Sigmoid colon (tissue), 4 donors: ENCODE measurements at regions not wholly inside any gene's neighbourhood (a gene's known extent, or its start where the extent isn't known, plus 50 kb on each side); places are given as distances from the start of the nearest gene placed in this dataset.

Experiments used
- EP300 ChIP-seq, 4 donors: sonication (generic); formaldehyde crosslinking; IDR thresholded peaks; one replicate each; pipeline ENCODE4 v1.6.1; 2017; ENCODE audit warnings: antibody characterized with exemption in 4 of 4
- TF ChIP-seq, protein P1 (sequence below), 4 experiments: fragments of 450-650 bp in 3 of 4; fragments of 200-600 bp in 1 of 4; IDR thresholded peaks; one replicate each; pipeline ENCODE4 v1.5.1; 2016 to 2019; ENCODE audit warnings: antibody characterized with exemption in 4 of 4, mild to moderate bottlenecking in 3 of 4, moderate library complexity in 2 of 4

DNA sequence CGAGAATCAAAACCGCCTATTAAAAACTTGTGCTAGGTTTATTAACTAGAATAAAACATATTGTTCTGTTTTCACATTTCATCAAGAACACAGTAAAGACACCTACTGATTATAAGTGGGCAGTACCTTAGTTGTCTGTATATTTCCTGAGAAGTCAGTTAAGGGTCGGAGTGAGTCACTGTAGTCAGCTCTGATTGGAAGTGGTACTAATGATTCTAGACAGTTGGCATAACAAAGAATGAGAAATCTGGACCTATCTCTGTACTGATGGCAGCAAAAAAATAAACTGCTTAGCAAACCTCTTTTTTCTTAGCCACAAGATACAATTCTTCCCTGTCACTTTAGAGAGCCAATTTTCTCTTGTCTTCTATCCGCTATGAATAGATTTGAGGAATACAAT is 387.3 kb upstream of the ADGRB3 start:
- no peak for TF ChIP-seq EP300 (IDR thresholded peaks at IDR 0.05)
- TF ChIP-seq, protein P1, sequence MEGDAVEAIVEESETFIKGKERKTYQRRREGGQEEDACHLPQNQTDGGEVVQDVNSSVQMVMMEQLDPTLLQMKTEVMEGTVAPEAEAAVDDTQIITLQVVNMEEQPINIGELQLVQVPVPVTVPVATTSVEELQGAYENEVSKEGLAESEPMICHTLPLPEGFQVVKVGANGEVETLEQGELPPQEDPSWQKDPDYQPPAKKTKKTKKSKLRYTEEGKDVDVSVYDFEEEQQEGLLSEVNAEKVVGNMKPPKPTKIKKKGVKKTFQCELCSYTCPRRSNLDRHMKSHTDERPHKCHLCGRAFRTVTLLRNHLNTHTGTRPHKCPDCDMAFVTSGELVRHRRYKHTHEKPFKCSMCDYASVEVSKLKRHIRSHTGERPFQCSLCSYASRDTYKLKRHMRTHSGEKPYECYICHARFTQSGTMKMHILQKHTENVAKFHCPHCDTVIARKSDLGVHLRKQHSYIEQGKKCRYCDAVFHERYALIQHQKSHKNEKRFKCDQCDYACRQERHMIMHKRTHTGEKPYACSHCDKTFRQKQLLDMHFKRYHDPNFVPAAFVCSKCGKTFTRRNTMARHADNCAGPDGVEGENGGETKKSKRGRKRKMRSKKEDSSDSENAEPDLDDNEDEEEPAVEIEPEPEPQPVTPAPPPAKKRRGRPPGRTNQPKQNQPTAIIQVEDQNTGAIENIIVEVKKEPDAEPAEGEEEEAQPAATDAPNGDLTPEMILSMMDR (IDR thresholded peaks at IDR 0.05) = no peak
